ENCODE measurements at regions not wholly inside any gene's neighbourhood (a gene's known extent, or its start where the extent isn't known, plus 50 kb on each side); places are given as distances from the start of the nearest gene placed in this dataset.

GRCh38 chr20:61118429-61119224, 133.4 kb upstream of the CDH4 start:
- peak; percentile 72 for FAIRE-seq
- DNase-seq (ENCODE audit: low read depth) = peak; percentile 10
- no peaks in the 10 kb centered on the region for H3K36me3 ChIP-seq (ENCODE audit: control insufficient read depth, insufficient read depth, low read length)
- H3K4me3 ChIP-seq (ENCODE audit: low read depth, low read length) = no peak overlapping the region
- H3K27me3 ChIP-seq (ENCODE audit: control insufficient read depth, insufficient read depth, low read length) = no peaks in the 10 kb centered on the region
- TF ChIP-seq, protein P1, sequence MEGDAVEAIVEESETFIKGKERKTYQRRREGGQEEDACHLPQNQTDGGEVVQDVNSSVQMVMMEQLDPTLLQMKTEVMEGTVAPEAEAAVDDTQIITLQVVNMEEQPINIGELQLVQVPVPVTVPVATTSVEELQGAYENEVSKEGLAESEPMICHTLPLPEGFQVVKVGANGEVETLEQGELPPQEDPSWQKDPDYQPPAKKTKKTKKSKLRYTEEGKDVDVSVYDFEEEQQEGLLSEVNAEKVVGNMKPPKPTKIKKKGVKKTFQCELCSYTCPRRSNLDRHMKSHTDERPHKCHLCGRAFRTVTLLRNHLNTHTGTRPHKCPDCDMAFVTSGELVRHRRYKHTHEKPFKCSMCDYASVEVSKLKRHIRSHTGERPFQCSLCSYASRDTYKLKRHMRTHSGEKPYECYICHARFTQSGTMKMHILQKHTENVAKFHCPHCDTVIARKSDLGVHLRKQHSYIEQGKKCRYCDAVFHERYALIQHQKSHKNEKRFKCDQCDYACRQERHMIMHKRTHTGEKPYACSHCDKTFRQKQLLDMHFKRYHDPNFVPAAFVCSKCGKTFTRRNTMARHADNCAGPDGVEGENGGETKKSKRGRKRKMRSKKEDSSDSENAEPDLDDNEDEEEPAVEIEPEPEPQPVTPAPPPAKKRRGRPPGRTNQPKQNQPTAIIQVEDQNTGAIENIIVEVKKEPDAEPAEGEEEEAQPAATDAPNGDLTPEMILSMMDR (IDR thresholded peaks at IDR 0.05; ENCODE audit: insufficient read depth, low read length, severe bottlenecking) = no peak

DNA sequence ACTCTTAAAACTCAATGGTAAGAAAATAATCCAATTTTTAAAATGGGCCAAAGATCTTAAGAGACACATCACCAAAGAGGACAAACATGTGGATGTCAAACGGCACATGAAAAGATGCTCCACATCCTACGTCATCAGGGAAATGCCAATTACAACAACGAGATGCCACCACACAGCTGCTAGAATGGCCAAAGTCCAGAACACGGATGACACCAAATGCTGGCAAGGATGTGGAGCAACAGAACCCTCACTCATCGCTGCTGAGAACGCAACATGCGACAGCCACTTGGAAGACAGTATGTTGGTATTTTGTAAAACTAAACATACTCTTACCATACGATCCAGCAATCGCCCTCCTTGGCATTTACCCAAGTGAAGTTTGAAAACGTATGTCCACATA, 132.8 kb upstream of the CDH4 start:
- DNase-seq (ENCODE audit: low read depth) (no peak), FAIRE-seq (no peak)
- no peaks in the 10 kb centered on the region for H3K36me3 ChIP-seq (ENCODE audit: control insufficient read depth, insufficient read depth, low read length)
- H3K27me3 ChIP-seq (ENCODE audit: control insufficient read depth, insufficient read depth, low read length) = no peaks in the 10 kb centered on the region
- TF ChIP-seq, protein P1 (IDR thresholded peaks at IDR 0.05; ENCODE audit: insufficient read depth, low read length, severe bottlenecking) = no peak
- H3K4me3 ChIP-seq (ENCODE audit: low read depth, low read length) = no peak overlapping the region

GRCh38 chr20:61119794-61120410, 132.2 kb upstream of the CDH4 start:
- TF ChIP-seq, protein P1 (IDR thresholded peaks at IDR 0.05; ENCODE audit: insufficient read depth, low read length, severe bottlenecking) = no peak
- DNase-seq (ENCODE audit: low read depth) = no peak
- no peak for FAIRE-seq

DNA sequence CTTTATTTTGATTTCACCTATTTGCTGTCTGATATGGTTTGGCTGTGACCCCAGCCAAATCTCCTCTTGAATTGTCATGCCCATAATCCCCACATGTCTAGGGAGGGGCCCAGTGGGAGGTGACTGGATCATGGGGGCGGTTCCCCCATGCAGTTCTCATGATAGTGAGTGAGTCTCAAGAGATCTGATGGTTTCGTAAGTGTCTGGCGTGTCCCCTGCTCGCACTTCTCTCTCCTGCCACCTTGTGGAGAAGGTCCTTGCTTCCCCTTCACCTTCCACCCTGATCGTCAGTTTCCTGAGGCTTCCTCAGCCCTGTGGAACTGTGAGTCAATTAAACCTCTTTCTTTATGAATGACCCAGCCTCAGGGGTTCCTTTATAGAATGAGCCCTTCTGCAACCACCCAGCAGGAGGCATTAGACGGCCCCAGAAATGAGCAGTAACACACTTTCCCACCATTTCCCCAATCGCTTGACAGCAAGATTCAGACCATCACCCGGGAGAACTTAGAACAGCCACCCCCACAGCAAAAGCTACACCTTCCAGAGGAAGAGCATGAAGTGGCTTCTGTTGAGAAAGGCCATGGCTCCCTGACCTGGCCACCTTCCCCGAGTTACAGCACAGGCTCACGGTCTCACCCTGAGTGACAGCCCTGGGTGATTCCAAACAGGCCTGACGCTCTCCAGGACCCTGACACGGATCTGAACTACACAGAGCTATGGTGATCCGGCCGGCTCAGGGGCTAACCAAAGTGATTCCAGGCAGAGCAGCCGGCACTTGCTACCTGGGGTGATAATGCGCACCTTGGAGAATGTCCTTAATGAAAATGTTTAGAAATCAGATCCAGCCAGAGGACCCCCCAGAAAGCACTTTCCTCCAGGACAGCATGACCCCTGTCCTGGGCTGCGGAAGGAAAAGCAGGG, 131.2 kb upstream of the CDH4 start:
- no peaks in the 10 kb centered on the region for H3K27me3 ChIP-seq (ENCODE audit: control insufficient read depth, insufficient read depth, low read length)
- peak; percentile 50 for DNase-seq (ENCODE audit: low read depth)
- no peak overlapping the region for H3K4me3 ChIP-seq (ENCODE audit: low read depth, low read length)
- TF ChIP-seq, protein P1 (IDR thresholded peaks at IDR 0.05; ENCODE audit: insufficient read depth, low read length, severe bottlenecking) = peak; percentile 45
- FAIRE-seq = no peak
- no peaks in the 10 kb centered on the region for H3K36me3 ChIP-seq (ENCODE audit: control insufficient read depth, insufficient read depth, low read length)

More at GRCh38 chr20:61119794-61120410, 132.2 kb upstream of the CDH4 start:
- H3K4me3 ChIP-seq (ENCODE audit: low read depth, low read length) = no peak overlapping the region
- no peaks in the 10 kb centered on the region for H3K27me3 ChIP-seq (ENCODE audit: control insufficient read depth, insufficient read depth, low read length)
- no peaks in the 10 kb centered on the region for H3K36me3 ChIP-seq (ENCODE audit: control insufficient read depth, insufficient read depth, low read length)

DNA sequence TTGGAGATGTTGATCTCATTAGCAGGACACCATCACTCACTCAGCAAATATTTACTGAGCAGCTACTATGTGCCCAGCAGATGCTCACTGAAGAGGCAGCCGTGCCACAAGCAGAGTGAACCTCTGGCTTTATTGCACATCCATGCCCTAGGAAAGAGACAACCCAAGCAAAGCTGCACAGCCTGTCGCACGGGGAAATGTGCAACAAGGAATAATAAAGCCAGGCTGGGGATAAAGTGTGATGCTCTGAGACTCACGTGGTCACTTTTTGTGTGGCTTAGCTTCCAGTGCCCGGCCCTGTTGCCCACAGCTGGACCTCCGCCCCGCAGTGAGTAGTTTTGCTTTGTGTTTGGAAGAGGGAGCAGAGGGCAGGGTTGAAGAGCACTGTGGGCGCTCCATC, 130.4 kb upstream of the CDH4 start:
- FAIRE-seq = no peak
- no peak for DNase-seq (ENCODE audit: low read depth)
- Histone ChIP-seq H3K4me3 (ENCODE audit: low read depth, low read length) (no peak overlapping the region), H3K27me3 (ENCODE audit: control insufficient read depth, insufficient read depth, low read length) (no peaks in the 10 kb centered on the region), H3K36me3 (ENCODE audit: control insufficient read depth, insufficient read depth, low read length) (no peaks in the 10 kb centered on the region)
- TF ChIP-seq, protein P1 (IDR thresholded peaks at IDR 0.05; ENCODE audit: insufficient read depth, low read length, severe bottlenecking) = no peak
